Gastrocnemius medialis (tissue), 4 donors: ENCODE measurements at regions not wholly inside any gene's neighbourhood (a gene's known extent, or its start where the extent isn't known, plus 50 kb on each side); places are given as distances from the start of the nearest gene placed in this dataset.

Experiments used
- CTCF ChIP-seq, 5 experiments: fragments of 450-650 bp in 3 of 5; fragments of 200-600 bp in 2 of 5; sonication (generic) in 2 of 5; IDR thresholded peaks in 4 of 5; conservative IDR thresholded peaks in 1 of 5; 1 replicate in 4 of 5; 2 replicates in 1 of 5; pipeline ENCODE4 v1.5.1; 2016 to 2019; ENCODE audit warnings: antibody characterized with exemption in 5 of 5, mild to moderate bottlenecking in 3 of 5, moderate library complexity in 3 of 5
- POLR2A ChIP-seq, 2 donors: fragments of 450-650 bp; IDR thresholded peaks; one replicate each; pipeline ENCODE4 v1.6.1; 2017; ENCODE audit warnings: antibody characterized with exemption in 2 of 2, mild to moderate bottlenecking in 2 of 2, moderate library complexity in 2 of 2

GRCh38 chr6:21438986-21439352 is 154.6 kb upstream of the SOX4 start:
- TF ChIP-seq CTCF (IDR thresholded peaks at IDR 0.05 in 4 of 5, conservative IDR thresholded peaks at IDR 0.05 in 1 of 5) (no peak), POLR2A (IDR thresholded peaks at IDR 0.05) (no peak)
